DMS114 treated with DMSO at 0.1 percent for 48 hours (cell line): ENCODE measurements at regions not wholly inside any gene's neighbourhood (a gene's known extent, or its start where the extent isn't known, plus 50 kb on each side); places are given as distances from the start of the nearest gene placed in this dataset.
"Not testable (repeated sequence)": the region's sequence is repeated elsewhere in the genome, so short reads cannot be mapped to it uniquely, and the experiment has no call there.

Experiments used
- DNase-seq: peaks from one replicate; lab custom pipeline; 2025; ENCODE audit not compliant: unreplicated experiment; lab: John Stamatoyannopoulos, UW

DNA sequence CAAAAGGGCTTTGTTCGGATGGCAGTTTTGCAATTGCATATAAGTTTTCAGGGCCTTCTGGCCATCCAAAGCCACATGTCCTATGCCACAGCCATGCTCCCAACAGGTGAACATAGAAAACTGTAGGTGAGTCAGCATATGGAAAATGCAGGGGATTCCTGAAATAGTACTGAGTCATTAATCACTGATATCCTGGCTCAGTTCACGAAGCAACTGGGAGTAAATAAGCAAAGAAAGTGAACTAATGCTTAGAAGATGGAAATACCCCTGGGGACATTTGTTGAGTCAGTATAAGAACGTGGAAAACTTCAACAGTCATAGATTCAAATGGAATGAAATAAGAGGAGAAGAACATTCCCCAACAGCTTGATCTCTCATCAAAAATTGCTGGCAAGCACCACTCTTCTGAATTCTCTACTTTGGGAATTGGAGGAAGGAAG, 148.9 kb upstream of the RUNX1 start:
- DNase-seq: no peak

- DNase-seq: no peak
These were observed 148.1 kb upstream of the RUNX1 start for GRCh38 chr21:35197191-35197590.

- no peak for DNase-seq
These were observed 147.0 kb upstream of the RUNX1 start for GRCh38 chr21:35196128-35196527.

DNA sequence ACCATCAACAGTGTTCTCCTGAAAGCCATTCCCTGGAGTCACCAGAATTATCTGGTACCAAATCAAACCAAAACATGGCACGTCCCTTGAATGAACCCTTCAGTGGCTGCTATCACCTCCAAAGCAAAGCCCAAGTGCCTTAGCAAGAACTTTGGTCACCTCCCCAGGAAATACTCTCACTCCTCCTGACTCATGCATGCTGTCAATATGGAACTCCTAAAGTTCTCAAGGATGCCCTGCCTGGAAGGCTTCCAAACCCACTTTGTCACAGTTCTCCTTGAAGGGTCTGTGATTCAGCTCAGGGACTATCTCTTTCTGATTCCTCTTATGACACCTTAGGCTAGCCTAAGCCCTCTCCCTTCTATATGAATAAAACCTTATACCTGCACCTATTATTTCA, 146.1 kb upstream of the RUNX1 start:
- DNase-seq: no peak

GRCh38 chr21:35191754-35192153, 142.7 kb upstream of the RUNX1 start:
- DNase-seq: no peak

DNA sequence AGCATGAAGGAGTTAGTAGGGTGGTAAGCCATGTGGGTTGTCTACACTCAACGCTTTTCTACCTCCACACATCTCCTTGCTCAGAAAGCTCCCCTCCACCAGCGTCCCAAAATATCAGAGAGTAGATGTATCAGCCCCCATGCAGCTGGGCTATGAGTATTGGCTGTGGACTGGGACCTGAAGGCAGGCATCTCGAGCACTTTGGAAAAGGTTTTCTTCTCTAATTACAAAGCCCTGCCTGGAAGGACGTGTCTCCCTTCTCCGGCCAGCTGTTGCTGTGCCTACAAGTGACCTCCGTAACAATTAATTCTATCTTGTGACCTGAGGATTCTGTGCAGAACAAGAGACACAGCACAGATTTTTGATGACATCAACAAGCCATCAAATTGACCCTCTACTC, 142.0 kb upstream of the RUNX1 start:
- no peak for DNase-seq

DNA sequence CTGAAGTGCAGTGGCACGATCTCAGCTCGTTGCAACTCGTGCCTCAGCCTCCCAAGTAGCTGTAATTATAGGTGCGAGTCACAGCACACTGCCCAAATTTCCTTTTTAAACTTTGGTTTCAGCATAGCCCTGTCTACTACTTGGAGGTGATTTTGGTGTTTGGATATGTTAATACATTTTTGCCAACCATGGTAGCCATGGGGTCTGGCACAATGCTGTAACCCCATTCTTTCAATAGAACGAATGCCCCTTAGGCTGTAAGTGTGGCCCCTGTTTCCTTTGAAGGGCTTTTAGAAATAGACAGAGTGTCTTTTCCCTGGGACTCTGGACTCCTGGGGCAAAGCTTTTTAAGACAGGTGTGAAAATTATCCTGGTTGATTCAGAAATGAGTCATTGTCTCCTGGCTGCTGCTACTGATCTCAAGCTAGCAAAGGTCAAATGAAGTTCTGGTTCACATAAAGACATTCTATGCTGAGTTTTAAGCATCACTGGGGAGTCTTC, 141.1 kb upstream of the RUNX1 start:
- no peak for DNase-seq

- no peak for DNase-seq
These were observed 140.2 kb upstream of the RUNX1 start for GRCh38 chr21:35189077-35189863.

DNA sequence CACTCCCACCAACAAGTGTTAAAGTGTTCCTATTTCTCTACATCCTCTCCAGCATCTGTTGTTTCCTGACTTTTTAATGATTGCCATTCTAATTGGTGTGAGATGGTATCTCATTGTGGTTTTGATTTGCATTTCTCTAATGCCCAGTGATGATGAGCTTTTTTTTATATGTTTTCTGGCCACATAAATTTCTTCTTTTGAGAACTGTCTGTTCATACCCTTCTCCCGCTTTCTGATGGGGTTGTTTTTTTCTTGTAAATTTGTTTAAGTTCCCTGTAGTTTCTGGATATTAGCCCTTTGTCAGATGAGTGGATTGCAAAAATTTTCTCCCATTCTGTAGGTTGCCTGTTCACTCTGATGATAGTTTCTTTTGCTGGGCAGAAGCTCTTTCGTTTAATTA, 134.3 kb upstream of the RUNX1 start:
- not testable (repeated sequence) for DNase-seq

DNA sequence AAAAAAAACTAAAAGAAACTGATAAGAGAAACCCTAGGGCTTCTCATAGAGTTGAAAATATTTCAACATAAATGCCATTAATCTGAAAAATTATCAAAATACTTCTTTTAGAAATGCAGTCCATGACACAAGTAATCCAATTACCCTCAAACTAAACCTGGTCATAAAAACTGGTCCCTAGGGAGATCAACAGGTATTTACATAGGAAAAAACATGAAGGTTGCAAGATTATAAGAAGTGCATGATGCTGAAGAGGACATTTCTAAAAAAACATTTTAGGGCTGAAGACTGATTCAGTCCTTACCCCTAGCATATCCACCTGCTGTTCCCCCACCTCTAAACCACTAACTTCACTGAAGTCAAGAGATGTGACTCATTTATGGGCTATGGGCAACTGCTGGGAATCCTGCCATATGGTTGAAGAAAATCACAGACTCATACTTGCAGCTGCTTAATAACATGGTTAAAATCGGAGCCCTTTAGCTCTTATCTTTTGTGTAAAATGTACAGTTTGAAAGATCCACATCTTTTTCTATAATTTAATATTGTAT, 131.0 kb upstream of the RUNX1 start:
- DNase-seq: no peak

- DNase-seq: no peak
These were observed 129.7 kb upstream of the RUNX1 start for GRCh38 chr21:35178827-35179226.

- DNase-seq: no peak
These were observed 129.0 kb upstream of the RUNX1 start for GRCh38 chr21:35178098-35178497.

GRCh38 chr21:35172231-35172630, 123.1 kb upstream of the RUNX1 start:
- no peak for DNase-seq

DNA sequence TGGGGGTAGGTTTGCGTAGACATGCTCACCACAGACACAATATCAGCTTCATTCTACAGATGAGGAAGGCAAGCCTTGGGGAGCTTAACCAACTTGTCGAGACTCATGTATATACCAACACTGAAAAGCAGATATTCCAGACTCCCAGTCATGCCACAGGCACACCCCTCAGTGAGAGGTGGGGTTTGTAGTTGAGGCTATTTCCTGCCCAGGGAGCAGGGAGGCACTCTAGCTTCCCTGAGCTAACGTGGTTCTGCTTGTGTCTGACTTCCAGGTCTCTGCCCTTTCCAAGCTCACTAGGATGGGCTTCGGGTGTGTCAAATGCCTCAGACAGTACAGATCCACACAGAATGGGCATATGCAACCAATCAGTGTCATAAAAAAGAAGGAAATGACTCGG, 122.3 kb upstream of the RUNX1 start:
- no peak for DNase-seq

DNA sequence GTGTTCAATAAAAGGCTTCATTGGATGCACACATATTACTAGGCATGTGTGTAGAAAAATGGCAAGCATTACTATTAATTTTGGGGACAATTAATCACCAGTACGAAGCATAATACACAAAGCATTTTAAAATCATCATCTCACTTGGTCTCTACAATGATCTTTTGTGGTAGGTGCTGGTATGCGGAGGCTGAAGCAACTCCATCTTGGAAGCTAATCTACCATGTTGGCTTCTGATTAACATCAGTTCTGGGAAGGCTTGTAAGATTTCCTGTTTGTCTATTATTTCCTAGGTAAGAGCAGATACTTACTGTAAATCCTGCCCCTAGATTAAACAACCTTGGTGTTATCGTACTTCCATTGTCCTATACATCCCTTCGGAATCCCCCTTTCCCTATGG, 121.7 kb upstream of the RUNX1 start:
- no peak for DNase-seq

DNA sequence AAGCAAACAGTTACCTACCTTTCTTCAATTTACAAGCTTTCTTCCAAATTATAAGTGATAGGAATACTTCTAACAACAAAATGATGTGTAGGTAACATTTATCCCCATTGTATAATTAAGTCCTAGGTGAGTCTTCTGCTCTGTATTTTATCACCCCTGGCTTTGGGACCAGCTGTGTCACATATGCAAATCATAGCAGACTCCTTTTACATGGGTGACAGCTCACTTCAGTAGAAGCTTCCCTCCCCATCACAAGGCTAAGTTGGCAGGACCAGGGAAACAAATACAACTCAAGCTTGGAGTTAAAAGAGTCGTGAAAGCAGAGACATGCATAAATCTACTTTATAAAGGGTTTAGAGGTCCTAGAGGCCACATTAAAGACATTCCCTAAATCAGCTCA, 121.1 kb upstream of the RUNX1 start:
- no peak for DNase-seq

DNA sequence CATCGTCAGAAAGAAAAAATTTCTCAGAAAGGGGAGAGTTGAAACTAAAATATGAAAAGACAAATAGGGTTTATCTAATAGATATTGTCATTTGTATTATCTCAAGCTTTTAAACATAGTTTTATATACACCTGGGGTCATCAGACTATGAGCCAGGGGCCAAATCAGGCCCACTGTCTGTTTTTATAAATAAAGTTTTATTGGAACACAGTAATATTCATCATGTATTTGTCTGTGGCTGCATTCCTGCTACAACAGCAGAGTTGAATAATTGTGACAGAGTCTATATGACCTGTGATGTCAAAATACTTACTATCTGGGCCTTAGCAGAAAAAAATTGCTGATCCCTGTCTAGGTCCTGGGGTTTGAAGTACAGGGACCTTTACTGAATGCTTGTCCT, 120.5 kb upstream of the RUNX1 start:
- DNase-seq: no peak

- DNase-seq: no peak
These were observed 119.6 kb upstream of the RUNX1 start for GRCh38 chr21:35168735-35169134.

DNA sequence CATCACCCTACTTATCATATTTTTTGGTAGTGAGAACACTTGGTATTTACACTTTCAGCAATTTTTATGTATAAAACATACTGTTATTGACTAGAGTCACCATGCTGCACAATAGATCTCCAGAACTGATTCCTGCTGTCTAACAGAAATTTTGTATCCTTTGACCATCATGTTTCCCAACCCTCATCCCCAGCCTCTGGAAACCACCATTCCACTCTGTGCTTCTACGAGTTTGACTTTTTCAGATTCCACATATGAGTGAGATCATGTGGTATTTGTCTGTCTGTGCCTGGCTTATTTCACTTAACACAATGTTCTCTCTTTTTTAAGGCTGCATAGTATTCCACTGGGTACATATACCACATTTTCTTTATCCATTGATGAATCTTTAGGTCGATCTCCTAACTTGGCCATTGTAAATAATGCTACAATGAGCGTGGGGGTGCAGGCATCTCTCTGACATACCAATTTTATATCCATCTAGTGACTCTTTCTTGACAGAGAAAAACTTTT, 115.9 kb upstream of the RUNX1 start:
- no peak for DNase-seq

GRCh38 chr21:35164380-35164779, 115.3 kb upstream of the RUNX1 start:
- no peak for DNase-seq

GRCh38 chr21:35163411-35163810, 114.3 kb upstream of the RUNX1 start:
- DNase-seq: no peak

GRCh38 chr21:35162831-35163230, 113.7 kb upstream of the RUNX1 start:
- DNase-seq: no peak

- DNase-seq: no peak
These were observed 110.8 kb upstream of the RUNX1 start for GRCh38 chr21:35159881-35160280.
